ENCODE measurements at regions not wholly inside any gene's neighbourhood (a gene's known extent, or its start where the extent isn't known, plus 50 kb on each side); places are given as distances from the start of the nearest gene placed in this dataset.

- DNase-seq (ENCODE audit: low spot score) = no peak
- TF ChIP-seq, protein P1, sequence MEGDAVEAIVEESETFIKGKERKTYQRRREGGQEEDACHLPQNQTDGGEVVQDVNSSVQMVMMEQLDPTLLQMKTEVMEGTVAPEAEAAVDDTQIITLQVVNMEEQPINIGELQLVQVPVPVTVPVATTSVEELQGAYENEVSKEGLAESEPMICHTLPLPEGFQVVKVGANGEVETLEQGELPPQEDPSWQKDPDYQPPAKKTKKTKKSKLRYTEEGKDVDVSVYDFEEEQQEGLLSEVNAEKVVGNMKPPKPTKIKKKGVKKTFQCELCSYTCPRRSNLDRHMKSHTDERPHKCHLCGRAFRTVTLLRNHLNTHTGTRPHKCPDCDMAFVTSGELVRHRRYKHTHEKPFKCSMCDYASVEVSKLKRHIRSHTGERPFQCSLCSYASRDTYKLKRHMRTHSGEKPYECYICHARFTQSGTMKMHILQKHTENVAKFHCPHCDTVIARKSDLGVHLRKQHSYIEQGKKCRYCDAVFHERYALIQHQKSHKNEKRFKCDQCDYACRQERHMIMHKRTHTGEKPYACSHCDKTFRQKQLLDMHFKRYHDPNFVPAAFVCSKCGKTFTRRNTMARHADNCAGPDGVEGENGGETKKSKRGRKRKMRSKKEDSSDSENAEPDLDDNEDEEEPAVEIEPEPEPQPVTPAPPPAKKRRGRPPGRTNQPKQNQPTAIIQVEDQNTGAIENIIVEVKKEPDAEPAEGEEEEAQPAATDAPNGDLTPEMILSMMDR (IDR thresholded peaks at IDR 0.05) = no peak
- no peak for ATAC-seq (ENCODE audit: low FRiP score)
Measured at GRCh38 chr1:5548266-5548665, 444.0 kb downstream of the NPHP4 start.

GRCh38 chr1:5543235-5543634 is 449.0 kb downstream of the NPHP4 start:
- ATAC-seq (ENCODE audit: low FRiP score) = no peak
- TF ChIP-seq, protein P1 (IDR thresholded peaks at IDR 0.05) = no peak
- no peak for DNase-seq (ENCODE audit: low spot score)

GRCh38 chr1:5532811-5533210 is 459.4 kb downstream of the NPHP4 start:
- no peak for ATAC-seq (ENCODE audit: low FRiP score)
- no peak for DNase-seq (ENCODE audit: low spot score)
- TF ChIP-seq, protein P1 (IDR thresholded peaks at IDR 0.05) = no peak

DNA sequence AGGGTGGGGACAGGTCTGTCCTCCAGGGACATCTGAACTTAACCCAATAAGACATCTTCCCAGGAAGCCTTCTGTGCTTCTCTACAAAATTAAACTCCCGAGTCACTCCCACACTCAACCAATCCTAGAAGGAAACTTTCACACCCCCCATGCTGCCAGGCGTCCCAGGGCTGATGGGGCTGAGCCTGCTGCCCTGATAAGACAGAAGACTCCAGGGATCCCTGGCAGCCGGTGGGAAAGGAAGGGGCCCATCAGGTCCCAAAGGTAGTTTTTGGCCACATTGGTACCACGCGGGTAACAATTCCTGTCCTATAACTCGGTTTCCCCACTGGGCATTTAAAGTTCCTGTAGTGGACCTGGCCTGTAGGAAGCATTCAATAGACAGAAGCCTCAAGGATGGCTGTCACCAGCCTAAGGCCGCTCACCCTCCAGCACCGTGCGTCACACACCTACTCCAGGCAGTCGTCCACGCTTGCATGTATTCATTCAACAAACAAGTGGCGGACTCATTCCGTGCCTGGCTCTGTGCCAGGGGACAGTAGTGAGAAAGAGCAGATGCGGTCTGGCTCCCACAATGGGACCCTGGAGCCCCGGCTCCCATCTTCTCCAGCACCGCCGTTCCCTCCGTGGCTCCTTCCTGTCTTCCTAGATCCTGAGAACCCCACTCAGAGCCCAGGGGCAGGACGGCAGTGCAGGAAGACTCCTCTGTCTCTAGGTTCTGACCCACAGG is 465.2 kb downstream of the NPHP4 start:
- no peak for DNase-seq (ENCODE audit: low spot score)
- no peak for ATAC-seq (ENCODE audit: low FRiP score)
- TF ChIP-seq, protein P1 (IDR thresholded peaks at IDR 0.05) = no peak

- TF ChIP-seq, protein P1 (IDR thresholded peaks at IDR 0.05) = no peak
- DNase-seq (ENCODE audit: low spot score) = no peak
- ATAC-seq (ENCODE audit: low FRiP score) = no peak
Measured at GRCh38 chr1:5526385-5526750, 465.9 kb downstream of the NPHP4 start.

DNA sequence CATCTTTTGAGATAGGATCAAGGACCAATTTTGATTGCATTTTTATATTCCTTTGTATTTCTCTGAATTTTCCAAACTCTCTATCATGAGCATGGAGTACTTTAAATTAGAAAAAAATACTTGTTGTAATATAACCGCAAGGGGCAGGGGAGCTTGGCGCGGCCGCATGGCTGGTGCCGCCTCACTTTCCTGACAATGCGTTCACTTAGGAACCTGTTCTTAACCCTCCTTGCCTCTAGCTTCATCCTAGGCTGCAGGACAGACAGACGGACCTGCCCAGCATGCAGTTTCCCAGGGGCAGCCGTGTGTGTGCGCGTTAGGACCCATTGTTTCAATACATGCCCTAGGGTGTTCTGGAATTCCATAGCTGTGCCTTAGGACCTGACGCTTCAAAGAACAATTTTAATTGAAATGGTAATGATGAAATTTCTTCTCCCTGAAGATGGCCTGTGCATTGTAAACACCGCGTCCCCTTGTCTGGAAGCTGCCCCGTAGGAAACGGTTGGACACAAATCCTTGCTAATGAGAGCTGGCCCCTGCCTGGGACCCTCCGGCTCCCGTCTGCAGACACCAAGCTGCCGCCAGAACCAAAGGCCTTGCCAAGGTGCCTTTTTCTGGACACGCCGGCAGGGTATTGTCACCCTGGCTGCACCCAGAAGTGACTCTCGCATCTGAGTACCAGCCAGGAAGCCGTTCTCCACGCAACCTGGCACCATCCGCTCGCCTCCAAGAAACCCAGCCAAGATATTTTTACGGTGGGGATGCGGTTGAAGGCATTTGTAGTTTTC is 466.4 kb downstream of the NPHP4 start:
- ATAC-seq (ENCODE audit: low FRiP score) (no peak), DNase-seq (ENCODE audit: low spot score) (no peak)
- TF ChIP-seq, protein P1 (IDR thresholded peaks at IDR 0.05) = no peak

Data from omental fat pad (tissue), 3 donors.